ENCODE measurements at regions not wholly inside any gene's neighbourhood (a gene's known extent, or its start where the extent isn't known, plus 50 kb on each side); places are given as distances from the start of the nearest gene placed in this dataset.

DNA sequence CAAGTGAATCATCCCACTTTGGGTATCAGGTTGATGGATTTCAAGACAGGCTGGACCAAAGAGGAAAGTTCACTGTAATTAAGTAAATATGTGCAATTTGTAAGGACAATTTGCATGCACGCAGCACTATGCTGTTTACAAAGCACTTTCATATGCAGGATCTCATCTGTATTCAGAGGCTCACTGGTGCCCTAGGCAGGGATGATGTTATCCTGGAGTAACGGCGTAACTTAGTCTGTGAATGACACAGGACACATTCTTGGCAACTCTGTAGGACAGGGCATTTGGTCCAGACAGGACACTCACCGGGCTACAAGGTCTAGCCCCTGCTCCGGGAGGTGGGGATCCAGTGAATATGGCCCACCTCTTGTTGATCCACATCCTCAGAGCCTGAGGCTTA, 365.4 kb upstream of the DUSP10 start:
- TF ChIP-seq, protein P1, sequence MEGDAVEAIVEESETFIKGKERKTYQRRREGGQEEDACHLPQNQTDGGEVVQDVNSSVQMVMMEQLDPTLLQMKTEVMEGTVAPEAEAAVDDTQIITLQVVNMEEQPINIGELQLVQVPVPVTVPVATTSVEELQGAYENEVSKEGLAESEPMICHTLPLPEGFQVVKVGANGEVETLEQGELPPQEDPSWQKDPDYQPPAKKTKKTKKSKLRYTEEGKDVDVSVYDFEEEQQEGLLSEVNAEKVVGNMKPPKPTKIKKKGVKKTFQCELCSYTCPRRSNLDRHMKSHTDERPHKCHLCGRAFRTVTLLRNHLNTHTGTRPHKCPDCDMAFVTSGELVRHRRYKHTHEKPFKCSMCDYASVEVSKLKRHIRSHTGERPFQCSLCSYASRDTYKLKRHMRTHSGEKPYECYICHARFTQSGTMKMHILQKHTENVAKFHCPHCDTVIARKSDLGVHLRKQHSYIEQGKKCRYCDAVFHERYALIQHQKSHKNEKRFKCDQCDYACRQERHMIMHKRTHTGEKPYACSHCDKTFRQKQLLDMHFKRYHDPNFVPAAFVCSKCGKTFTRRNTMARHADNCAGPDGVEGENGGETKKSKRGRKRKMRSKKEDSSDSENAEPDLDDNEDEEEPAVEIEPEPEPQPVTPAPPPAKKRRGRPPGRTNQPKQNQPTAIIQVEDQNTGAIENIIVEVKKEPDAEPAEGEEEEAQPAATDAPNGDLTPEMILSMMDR (IDR thresholded peaks at IDR 0.05; ENCODE audit: low read depth, low read length): no peak
- no peak overlapping the region for H3K4me3 ChIP-seq (ENCODE audit: low read depth, low read length)
- no peak for DNase-seq (ENCODE audit: low read depth, low spot score)
- in situ Hi-C loops (cut with HindIII; ENCODE audit: low sequenced_read_pairs): no loop called here

DNA sequence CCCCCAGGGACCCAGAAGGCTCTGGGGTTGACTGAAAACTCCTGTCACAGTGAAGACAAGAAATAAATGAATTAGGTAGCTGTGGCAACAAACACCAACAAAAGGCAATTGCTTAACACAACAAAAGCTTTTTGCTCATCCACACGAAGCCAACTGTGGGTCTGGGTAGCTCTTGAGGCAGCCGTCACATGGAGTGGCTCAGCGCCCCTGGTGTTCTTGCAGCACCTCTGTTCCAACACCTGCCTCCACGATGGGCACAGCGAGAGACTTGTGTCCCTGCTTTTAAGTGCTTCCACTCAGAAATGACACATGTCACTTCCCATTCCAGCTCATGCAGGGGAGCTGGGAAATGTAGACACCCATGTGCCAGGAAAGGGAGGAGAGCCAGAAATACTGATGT, 364.5 kb upstream of the DUSP10 start:
- DNase-seq (ENCODE audit: low read depth, low spot score): no peak
- in situ Hi-C loops (cut with HindIII; ENCODE audit: low sequenced_read_pairs): no loop called here
- H3K4me3 ChIP-seq (ENCODE audit: low read depth, low read length): no peak overlapping the region
- TF ChIP-seq, protein P1 (IDR thresholded peaks at IDR 0.05; ENCODE audit: low read depth, low read length): no peak

- no peak for DNase-seq (ENCODE audit: low read depth, low spot score)
- no peak overlapping the region for H3K4me3 ChIP-seq (ENCODE audit: low read depth, low read length)
- TF ChIP-seq, protein P1 (IDR thresholded peaks at IDR 0.05; ENCODE audit: low read depth, low read length): no peak
- in situ Hi-C loops (cut with HindIII; ENCODE audit: low sequenced_read_pairs): no loop called here
These were observed 364.0 kb upstream of the DUSP10 start for GRCh38 chr1:222105861-222106260.

DNA sequence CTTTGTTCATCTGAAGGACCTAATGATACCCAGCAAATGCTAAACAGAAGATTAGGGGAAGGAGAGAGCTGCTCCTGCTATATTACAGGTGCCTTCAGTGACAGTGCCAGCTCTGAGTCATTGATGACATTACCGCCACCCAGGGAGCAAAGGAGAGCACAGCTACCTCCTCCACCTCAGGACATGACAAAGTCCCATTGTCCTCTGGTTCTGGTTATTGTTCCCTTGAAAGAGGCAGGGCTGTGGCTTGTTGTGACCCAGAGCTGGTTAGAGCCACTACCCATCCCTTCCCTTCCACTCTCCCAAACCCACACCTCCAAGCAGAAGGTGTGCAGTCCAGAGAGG, 363.5 kb upstream of the DUSP10 start:
- no peak overlapping the region for H3K4me3 ChIP-seq (ENCODE audit: low read depth, low read length)
- no peak for DNase-seq (ENCODE audit: low read depth, low spot score)
- TF ChIP-seq, protein P1 (IDR thresholded peaks at IDR 0.05; ENCODE audit: low read depth, low read length): no peak
- in situ Hi-C loops (cut with HindIII; ENCODE audit: low sequenced_read_pairs): no loop called here

- TF ChIP-seq, protein P1 (IDR thresholded peaks at IDR 0.05; ENCODE audit: low read depth, low read length): no peak
- DNase-seq (ENCODE audit: low read depth, low spot score): no peak
- no peak overlapping the region for H3K4me3 ChIP-seq (ENCODE audit: low read depth, low read length)
- in situ Hi-C loops (cut with HindIII; ENCODE audit: low sequenced_read_pairs): no loop called here
These were observed 363.0 kb upstream of the DUSP10 start for GRCh38 chr1:222104694-222105392.

DNA sequence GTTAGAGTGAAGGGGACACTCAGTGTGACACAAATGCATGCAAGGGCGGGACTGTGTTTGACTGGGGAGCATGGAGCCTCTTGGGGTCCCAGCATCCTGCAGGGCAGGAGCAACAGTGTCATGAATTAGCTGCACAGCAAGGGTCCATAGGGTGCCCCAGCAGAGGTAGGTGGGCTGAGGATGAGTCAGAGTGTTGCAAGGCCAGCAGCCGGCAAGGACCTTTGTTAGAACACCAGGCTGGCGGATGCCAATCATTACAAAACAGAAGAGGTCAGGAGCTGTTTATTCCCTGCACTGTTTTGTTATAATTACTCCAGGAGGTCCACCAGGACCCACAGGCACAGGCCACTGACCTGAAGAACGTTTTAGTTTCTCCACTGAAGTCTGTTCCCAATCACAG, 362.2 kb upstream of the DUSP10 start:
- TF ChIP-seq, protein P1 (IDR thresholded peaks at IDR 0.05; ENCODE audit: low read depth, low read length): no peak
- DNase-seq (ENCODE audit: low read depth, low spot score): no peak
- no peak overlapping the region for H3K4me3 ChIP-seq (ENCODE audit: low read depth, low read length)
- in situ Hi-C loops (cut with HindIII; ENCODE audit: low sequenced_read_pairs): no loop called here

Measured in astrocyte of the spinal cord (primary cell).